BE2C (cell line): ENCODE measurements at regions not wholly inside any gene's neighbourhood (a gene's known extent, or its start where the extent isn't known, plus 50 kb on each side); places are given as distances from the start of the nearest gene placed in this dataset.
"Not testable (repeated sequence)": the region's sequence is repeated elsewhere in the genome, so short reads cannot be mapped to it uniquely, and the experiment has no call there.

ENCODE experiments used
- DNase-seq: peaks from one replicate; pipeline ENCODE4 v3.0.0-alpha.2; 2020
- H3K27me3 ChIP-seq: fragments of 250-450 bp; sonication (Bioruptor Pico); 2 replicates; pipeline ENCODE4 v1.5.1; 2020; ENCODE audit warnings: mild to moderate bottlenecking
- H3K36me3 ChIP-seq: fragments of 250-450 bp; sonication (Bioruptor Pico); 2 replicates; pipeline ENCODE4 v1.5.1; 2020; ENCODE audit warnings: mild to moderate bottlenecking
- H3K4me1 ChIP-seq: fragments of 250-450 bp; sonication (Bioruptor Pico); 2 replicates; pipeline ENCODE4 v1.5.1; 2020
- H3K4me3 ChIP-seq: 2 replicates; pipeline ENCODE4 v1.5.1; 2011; ENCODE audit warnings: low read depth, low read length
- H3K9me3 ChIP-seq: fragments of 250-450 bp; sonication (Bioruptor Pico); 2 replicates; pipeline ENCODE4 v1.5.1; 2020
- CTCF ChIP-seq: IDR thresholded peaks from 2 replicates; pipeline ENCODE4 v1.5.1; 2012; ENCODE audit warnings: mild to moderate bottlenecking, low read depth, low read length

GRCh38 chr21:14058566-14058965 lies 152.2 kb downstream of the LIPI start:
- H3K27me3 ChIP-seq: no peaks in the 10 kb centered on the region
- H3K4me1 ChIP-seq: no peaks in the 10 kb centered on the region
- H3K4me3 ChIP-seq: no peak overlapping the region
- H3K36me3 ChIP-seq: no peaks in the 10 kb centered on the region; the same call in 1 of the 2 replicates
- TF ChIP-seq CTCF: no peak
- DNase-seq: no peak
- H3K9me3 ChIP-seq: no peaks in the 10 kb centered on the region

- not testable (repeated sequence) for H3K36me3 ChIP-seq, H3K4me1 ChIP-seq, H3K4me3 ChIP-seq, H3K9me3 ChIP-seq, H3K27me3 ChIP-seq, DNase-seq
These were observed 152.8 kb downstream of the LIPI start for GRCh38 chr21:14057841-14058481.

- H3K36me3 ChIP-seq: no peaks in the 10 kb centered on the region; the same call in 1 of the 2 replicates
- H3K27me3 ChIP-seq: no peaks in the 10 kb centered on the region
- H3K4me3 ChIP-seq: no peak overlapping the region
- TF ChIP-seq CTCF: no peak
- no peaks in the 10 kb centered on the region for H3K4me1 ChIP-seq
- no peaks in the 10 kb centered on the region for H3K9me3 ChIP-seq
- no peak for DNase-seq
These were observed 153.4 kb downstream of the LIPI start for GRCh38 chr21:14057313-14057712.

GRCh38 chr21:14056771-14057191 lies 154.0 kb downstream of the LIPI start:
- Histone ChIP-seq H3K36me3 (no peaks in the 10 kb centered on the region; the same call in 1 of the 2 replicates), H3K4me1 (no peaks in the 10 kb centered on the region), H3K9me3 (no peaks in the 10 kb centered on the region), H3K4me3 (no peak overlapping the region), H3K27me3 (no peaks in the 10 kb centered on the region)
- DNase-seq: no peak
- TF ChIP-seq CTCF: no peak

- DNase-seq: not testable (repeated sequence)
These were observed 154.8 kb downstream of the LIPI start for GRCh38 chr21:14055746-14056515.

GRCh38 chr21:14054682-14055081 lies 156.1 kb downstream of the LIPI start:
- Histone ChIP-seq H3K4me3 (no peak overlapping the region), H3K9me3 (no peaks in the 10 kb centered on the region), H3K27me3 (no peaks in the 10 kb centered on the region), H3K36me3 (no peaks in the 10 kb centered on the region; the same call in 1 of the 2 replicates), H3K4me1 (no peaks in the 10 kb centered on the region)
- TF ChIP-seq CTCF: no peak
- no peak for DNase-seq

More at GRCh38 chr21:14055746-14056515, 154.8 kb downstream of the LIPI start:
- H3K27me3 ChIP-seq, H3K9me3 ChIP-seq, H3K4me1 ChIP-seq, H3K4me3 ChIP-seq, H3K36me3 ChIP-seq: not testable (repeated sequence)

GRCh38 chr21:14050121-14050520 lies 160.6 kb downstream of the LIPI start:
- Histone ChIP-seq H3K27me3 (no peaks in the 10 kb centered on the region), H3K36me3 (no peaks in the 10 kb centered on the region; the same call in 1 of the 2 replicates), H3K4me3 (no peak overlapping the region), H3K4me1 (no peaks in the 10 kb centered on the region), H3K9me3 (no peaks in the 10 kb centered on the region)
- TF ChIP-seq CTCF: no peak
- DNase-seq: no peak
